ENCODE measurements at regions not wholly inside any gene's neighbourhood (a gene's known extent, or its start where the extent isn't known, plus 50 kb on each side); places are given as distances from the start of the nearest gene placed in this dataset.
A peak's percentile ranks its signal among the peaks of the same experiment; 100 is the strongest.

DNA sequence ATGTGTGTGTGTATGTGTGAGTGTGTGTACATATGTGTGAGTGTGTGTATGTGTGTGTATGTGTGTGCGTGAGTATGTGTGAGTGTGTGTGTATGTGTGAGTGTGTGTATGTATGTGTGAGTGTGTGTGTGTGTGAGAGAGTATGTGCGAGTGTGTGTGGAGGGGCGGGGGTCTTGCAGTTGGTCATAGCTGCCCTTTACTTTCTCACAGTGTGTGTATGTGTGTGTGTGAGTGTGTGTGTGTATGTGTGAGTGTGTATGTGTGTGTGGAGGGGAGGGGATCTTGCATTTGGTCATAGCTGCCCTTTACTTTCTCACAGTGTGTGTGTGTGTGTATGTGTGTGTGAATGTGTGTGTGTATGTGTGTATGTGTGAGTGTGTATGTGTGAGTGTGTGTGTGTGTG is 74.8 kb upstream of the ENPP6 start:
- peaks cover 3% of the 10 kb centered on the region for H3K4me1 ChIP-seq
- H3K27me3 ChIP-seq: no peaks in the 10 kb centered on the region
- no peaks in the 10 kb centered on the region for H4K20me1 ChIP-seq (ENCODE audit: low read depth)
- H3K36me3 ChIP-seq: no peaks in the 10 kb centered on the region
- H3K9ac ChIP-seq: no peak overlapping the region
- H3K9me3 ChIP-seq (ENCODE audit: low read depth): no peaks in the 10 kb centered on the region
- Mint-ChIP-seq H3K36me3 (no peaks in the 10 kb centered on the region), H3K27me3 (ENCODE audit: insufficient read depth, low read depth) (no peaks in the 10 kb centered on the region), H3K4me3 (no peak overlapping the region), H3K27ac (no peak overlapping the region), H3K4me1 (peaks cover 18% of the 10 kb centered on the region), H3K9me3 (peaks cover 5% of the 10 kb centered on the region)
- H3K79me2 ChIP-seq (ENCODE audit: low read depth): no peaks in the 10 kb centered on the region
- no peak overlapping the region for H3K4me3 ChIP-seq
- no peaks in the 10 kb centered on the region for H3F3A ChIP-seq (ENCODE audit: low read depth)
- no peak for TF ChIP-seq EZH2 (IDR thresholded peaks at IDR 0.05)
- TF ChIP-seq, protein P1, sequence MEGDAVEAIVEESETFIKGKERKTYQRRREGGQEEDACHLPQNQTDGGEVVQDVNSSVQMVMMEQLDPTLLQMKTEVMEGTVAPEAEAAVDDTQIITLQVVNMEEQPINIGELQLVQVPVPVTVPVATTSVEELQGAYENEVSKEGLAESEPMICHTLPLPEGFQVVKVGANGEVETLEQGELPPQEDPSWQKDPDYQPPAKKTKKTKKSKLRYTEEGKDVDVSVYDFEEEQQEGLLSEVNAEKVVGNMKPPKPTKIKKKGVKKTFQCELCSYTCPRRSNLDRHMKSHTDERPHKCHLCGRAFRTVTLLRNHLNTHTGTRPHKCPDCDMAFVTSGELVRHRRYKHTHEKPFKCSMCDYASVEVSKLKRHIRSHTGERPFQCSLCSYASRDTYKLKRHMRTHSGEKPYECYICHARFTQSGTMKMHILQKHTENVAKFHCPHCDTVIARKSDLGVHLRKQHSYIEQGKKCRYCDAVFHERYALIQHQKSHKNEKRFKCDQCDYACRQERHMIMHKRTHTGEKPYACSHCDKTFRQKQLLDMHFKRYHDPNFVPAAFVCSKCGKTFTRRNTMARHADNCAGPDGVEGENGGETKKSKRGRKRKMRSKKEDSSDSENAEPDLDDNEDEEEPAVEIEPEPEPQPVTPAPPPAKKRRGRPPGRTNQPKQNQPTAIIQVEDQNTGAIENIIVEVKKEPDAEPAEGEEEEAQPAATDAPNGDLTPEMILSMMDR (IDR thresholded peaks at IDR 0.05): no peak
- no peak for TF ChIP-seq EZH2phosphoT487 (IDR thresholded peaks at IDR 0.05)
- DNase-seq (ENCODE audit: low spot score): no peak
- no peak overlapping the region for H3K4me2 ChIP-seq
- no peak overlapping the region for H2AFZ ChIP-seq (replicated peaks)
- no peak overlapping the region for H3K27ac ChIP-seq

DNA sequence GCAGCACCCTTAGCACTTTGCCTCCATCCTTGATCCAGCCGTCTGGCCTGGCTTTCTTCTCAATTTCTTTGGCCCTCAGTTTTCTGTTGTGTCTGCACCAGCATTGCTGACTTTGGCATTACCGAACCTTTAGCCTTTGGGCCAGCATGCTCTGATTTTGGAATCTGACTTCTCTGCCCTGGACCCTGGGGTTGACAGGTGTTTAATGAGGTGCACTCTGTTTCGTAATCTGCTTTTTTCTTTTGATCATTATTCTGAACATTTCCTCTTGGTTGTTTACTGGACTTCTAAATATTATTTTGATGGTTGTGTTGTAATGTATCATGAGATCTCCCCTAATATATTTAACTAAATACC is 71.5 kb upstream of the ENPP6 start:
- no peaks in the 10 kb centered on the region for H3K27me3 Mint-ChIP-seq (ENCODE audit: insufficient read depth, low read depth)
- H3K36me3 ChIP-seq: no peaks in the 10 kb centered on the region
- H3K27me3 ChIP-seq: no peaks in the 10 kb centered on the region
- peaks cover 19% of the 10 kb centered on the region for H3K4me1 Mint-ChIP-seq
- H3K9me3 ChIP-seq (ENCODE audit: low read depth): no peaks in the 10 kb centered on the region
- H3F3A ChIP-seq (ENCODE audit: low read depth): no peaks in the 10 kb centered on the region
- H4K20me1 ChIP-seq (ENCODE audit: low read depth): no peaks in the 10 kb centered on the region
- H3K4me3 Mint-ChIP-seq: no peak overlapping the region
- no peak overlapping the region for H3K27ac Mint-ChIP-seq
- no peaks in the 10 kb centered on the region for H3K36me3 Mint-ChIP-seq
- no peak overlapping the region for H3K4me2 ChIP-seq
- no peaks in the 10 kb centered on the region for H3K9me3 Mint-ChIP-seq
- H3K79me2 ChIP-seq (ENCODE audit: low read depth): no peaks in the 10 kb centered on the region
- no peak overlapping the region for H3K4me3 ChIP-seq
- peaks cover 3% of the 10 kb centered on the region for H3K4me1 ChIP-seq
- DNase-seq (ENCODE audit: low spot score): no peak
- H2AFZ ChIP-seq (replicated peaks): no peak overlapping the region
- no peak overlapping the region for H3K9ac ChIP-seq
- TF ChIP-seq, protein P1 (IDR thresholded peaks at IDR 0.05): no peak
- TF ChIP-seq EZH2phosphoT487 (IDR thresholded peaks at IDR 0.05) (no peak), EZH2 (IDR thresholded peaks at IDR 0.05) (no peak)
- H3K27ac ChIP-seq: no peak overlapping the region

DNA sequence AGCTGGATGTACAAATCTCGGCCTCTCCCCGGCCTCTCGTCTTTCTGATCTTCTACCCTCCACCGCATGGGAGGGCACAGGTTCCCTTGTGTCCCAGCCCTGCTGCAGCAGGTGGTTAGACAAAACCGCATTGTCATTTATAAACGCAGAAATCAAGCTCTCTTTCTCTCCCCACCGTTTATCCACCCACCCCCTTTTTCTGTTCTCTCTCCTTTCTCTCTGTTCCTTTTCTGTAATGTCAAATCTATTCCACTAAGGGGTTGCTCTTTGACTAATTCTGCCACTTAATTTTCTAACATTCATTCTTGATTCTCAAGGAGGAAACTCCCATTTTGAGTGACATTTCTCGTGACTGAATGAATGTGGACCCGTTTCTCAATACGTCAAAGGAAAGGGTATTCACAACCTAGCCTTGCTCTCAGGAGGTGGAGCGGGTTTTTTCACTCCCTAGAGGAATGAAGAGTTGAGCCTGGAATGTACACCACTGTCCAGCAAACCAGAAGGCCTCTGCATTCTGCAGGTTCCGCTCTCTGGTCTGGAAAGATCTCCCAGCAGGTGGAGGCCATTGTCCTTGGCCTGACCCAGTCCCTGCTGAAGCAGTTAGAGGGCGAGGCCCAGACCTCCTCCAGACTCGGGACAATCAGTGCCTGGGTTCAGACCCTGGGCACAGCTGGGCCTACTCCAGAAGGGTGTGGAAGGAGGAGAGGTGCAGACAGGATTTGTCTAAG is 70.9 kb upstream of the ENPP6 start:
- Mint-ChIP-seq H3K4me3 (no peak overlapping the region), H3K4me1 (peaks cover 19% of the 10 kb centered on the region), H3K27ac (no peak overlapping the region), H3K36me3 (no peaks in the 10 kb centered on the region), H3K27me3 (ENCODE audit: insufficient read depth, low read depth) (no peaks in the 10 kb centered on the region), H3K9me3 (no peaks in the 10 kb centered on the region)
- H3K9me3 ChIP-seq (ENCODE audit: low read depth): no peaks in the 10 kb centered on the region
- H2AFZ ChIP-seq (replicated peaks): peak overlapping the region; percentile 2
- no peak overlapping the region for H3K4me3 ChIP-seq
- H3K4me1 ChIP-seq: peaks cover 3% of the 10 kb centered on the region
- DNase-seq (ENCODE audit: low spot score): no peak
- H3F3A ChIP-seq (ENCODE audit: low read depth): no peaks in the 10 kb centered on the region
- no peak overlapping the region for H3K4me2 ChIP-seq
- TF ChIP-seq EZH2phosphoT487 (IDR thresholded peaks at IDR 0.05) (no peak), EZH2 (IDR thresholded peaks at IDR 0.05) (no peak)
- TF ChIP-seq, protein P1 (IDR thresholded peaks at IDR 0.05): no peak
- no peaks in the 10 kb centered on the region for H3K36me3 ChIP-seq
- H4K20me1 ChIP-seq (ENCODE audit: low read depth): no peaks in the 10 kb centered on the region
- H3K9ac ChIP-seq: no peak overlapping the region
- H3K27ac ChIP-seq: no peak overlapping the region
- H3K79me2 ChIP-seq (ENCODE audit: low read depth): no peaks in the 10 kb centered on the region
- no peaks in the 10 kb centered on the region for H3K27me3 ChIP-seq

Data from neural progenitor cell (in vitro differentiated cells).